ENCODE measurements at regions not wholly inside any gene's neighbourhood (a gene's known extent, or its start where the extent isn't known, plus 50 kb on each side); places are given as distances from the start of the nearest gene placed in this dataset.

DNA sequence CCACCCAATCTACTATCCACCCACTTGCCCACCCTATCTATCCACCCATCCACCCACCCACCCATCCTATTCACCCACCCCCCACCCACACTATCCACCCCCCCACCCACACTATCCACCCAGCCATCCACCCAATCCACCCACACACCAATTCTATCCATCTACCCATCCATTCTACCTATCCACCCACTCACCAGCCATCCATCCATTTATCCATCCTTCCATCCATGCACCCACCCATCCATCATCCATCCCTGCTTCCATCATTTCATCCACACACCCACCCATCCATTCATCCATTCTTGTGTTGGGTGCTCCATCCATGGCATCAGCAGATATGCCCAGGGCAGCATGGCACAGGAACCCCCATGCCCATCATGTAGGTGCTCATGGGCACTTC lies 1206.6 kb downstream of the BRD1 start:
- TF ChIP-seq CREB5 (CRISPR knock-in tag; IDR thresholded peaks at IDR 0.05; ENCODE audit: low read depth) = no peak
- TF ChIP-seq, protein P1, sequence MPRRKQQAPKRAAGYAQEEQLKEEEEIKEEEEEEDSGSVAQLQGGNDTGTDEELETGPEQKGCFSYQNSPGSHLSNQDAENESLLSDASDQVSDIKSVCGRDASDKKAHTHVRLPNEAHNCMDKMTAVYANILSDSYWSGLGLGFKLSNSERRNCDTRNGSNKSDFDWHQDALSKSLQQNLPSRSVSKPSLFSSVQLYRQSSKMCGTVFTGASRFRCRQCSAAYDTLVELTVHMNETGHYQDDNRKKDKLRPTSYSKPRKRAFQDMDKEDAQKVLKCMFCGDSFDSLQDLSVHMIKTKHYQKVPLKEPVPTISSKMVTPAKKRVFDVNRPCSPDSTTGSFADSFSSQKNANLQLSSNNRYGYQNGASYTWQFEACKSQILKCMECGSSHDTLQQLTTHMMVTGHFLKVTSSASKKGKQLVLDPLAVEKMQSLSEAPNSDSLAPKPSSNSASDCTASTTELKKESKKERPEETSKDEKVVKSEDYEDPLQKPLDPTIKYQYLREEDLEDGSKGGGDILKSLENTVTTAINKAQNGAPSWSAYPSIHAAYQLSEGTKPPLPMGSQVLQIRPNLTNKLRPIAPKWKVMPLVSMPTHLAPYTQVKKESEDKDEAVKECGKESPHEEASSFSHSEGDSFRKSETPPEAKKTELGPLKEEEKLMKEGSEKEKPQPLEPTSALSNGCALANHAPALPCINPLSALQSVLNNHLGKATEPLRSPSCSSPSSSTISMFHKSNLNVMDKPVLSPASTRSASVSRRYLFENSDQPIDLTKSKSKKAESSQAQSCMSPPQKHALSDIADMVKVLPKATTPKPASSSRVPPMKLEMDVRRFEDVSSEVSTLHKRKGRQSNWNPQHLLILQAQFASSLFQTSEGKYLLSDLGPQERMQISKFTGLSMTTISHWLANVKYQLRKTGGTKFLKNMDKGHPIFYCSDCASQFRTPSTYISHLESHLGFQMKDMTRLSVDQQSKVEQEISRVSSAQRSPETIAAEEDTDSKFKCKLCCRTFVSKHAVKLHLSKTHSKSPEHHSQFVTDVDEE (CRISPR knock-in tag; IDR thresholded peaks at IDR 0.05) = no peak
- no peak for TF ChIP-seq PPARA (CRISPR knock-in tag; IDR thresholded peaks at IDR 0.05; ENCODE audit: borderline replicate concordance)
- TF ChIP-seq ZFP3 (CRISPR knock-in tag; IDR thresholded peaks at IDR 0.05) = no peak
- TF ChIP-seq ARNTL (CRISPR knock-in tag; IDR thresholded peaks at IDR 0.05; ENCODE audit: borderline replicate concordance, low read depth) = no peak
- TF ChIP-seq TOX (CRISPR knock-in tag; IDR thresholded peaks at IDR 0.05; ENCODE audit: borderline replicate concordance) = no peak
- TF ChIP-seq, protein P2, sequence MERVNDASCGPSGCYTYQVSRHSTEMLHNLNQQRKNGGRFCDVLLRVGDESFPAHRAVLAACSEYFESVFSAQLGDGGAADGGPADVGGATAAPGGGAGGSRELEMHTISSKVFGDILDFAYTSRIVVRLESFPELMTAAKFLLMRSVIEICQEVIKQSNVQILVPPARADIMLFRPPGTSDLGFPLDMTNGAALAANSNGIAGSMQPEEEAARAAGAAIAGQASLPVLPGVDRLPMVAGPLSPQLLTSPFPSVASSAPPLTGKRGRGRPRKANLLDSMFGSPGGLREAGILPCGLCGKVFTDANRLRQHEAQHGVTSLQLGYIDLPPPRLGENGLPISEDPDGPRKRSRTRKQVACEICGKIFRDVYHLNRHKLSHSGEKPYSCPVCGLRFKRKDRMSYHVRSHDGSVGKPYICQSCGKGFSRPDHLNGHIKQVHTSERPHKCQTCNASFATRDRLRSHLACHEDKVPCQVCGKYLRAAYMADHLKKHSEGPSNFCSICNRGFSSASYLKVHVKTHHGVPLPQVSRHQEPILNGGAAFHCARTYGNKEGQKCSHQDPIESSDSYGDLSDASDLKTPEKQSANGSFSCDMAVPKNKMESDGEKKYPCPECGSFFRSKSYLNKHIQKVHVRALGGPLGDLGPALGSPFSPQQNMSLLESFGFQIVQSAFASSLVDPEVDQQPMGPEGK (CRISPR knock-in tag; IDR thresholded peaks at IDR 0.05; ENCODE audit: borderline replicate concordance) = no peak
- TF ChIP-seq OSR1 (CRISPR knock-in tag; IDR thresholded peaks at IDR 0.05) = no peak
- no peak for TF ChIP-seq SNAI2 (CRISPR knock-in tag; IDR thresholded peaks at IDR 0.05)
- no peak for TF ChIP-seq ESRRG (CRISPR knock-in tag; IDR thresholded peaks at IDR 0.05)
- no peak for TF ChIP-seq TCF4 (CRISPR knock-in tag; IDR thresholded peaks at IDR 0.05; ENCODE audit: borderline replicate concordance)
- TF ChIP-seq ZNF70 (CRISPR knock-in tag; IDR thresholded peaks at IDR 0.05) = no peak

All from SK-N-SH treated with all-trans-retinoic acid at 6 μM for 48 hours (cell line).